HCT116 (cell line): ENCODE measurements at regions not wholly inside any gene's neighbourhood (a gene's known extent, or its start where the extent isn't known, plus 50 kb on each side); places are given as distances from the start of the nearest gene placed in this dataset.

Experiments
- ATAC-seq: fragments of 200-7000 bp; cut with Tn5 transposase; 2 replicates; pipeline ENCODE4 v1.9.1; 2020; ENCODE audit warnings: mild to moderate bottlenecking, moderate library complexity
- BruUV-seq: library from RNA; stranded (reverse); fragments of 400-500 nt; replicated peaks from 2 replicates; lab custom pipeline; 2021; lab: Mats Ljungman, UMichigan
- CTCF ChIA-PET: fragments of 300-600 bp; sonication (Branson Sonifier 250); formaldehyde crosslinking; loops from one replicate; lab custom pipeline; 2021; ENCODE audit warnings: antibody characterized with exemption; lab: Charles Lee
- POLR2A ChIA-PET: fragments of 300-600, 350-600 bp; sonication (Branson Sonifier 250); formaldehyde crosslinking; loops from one replicate; lab custom pipeline; 2021; ENCODE audit warnings: antibody characterized with exemption; lab: Charles Lee
- RAD21 ChIA-PET, 2 experiments: fragments of 300-600 bp; sonication (Branson Sonifier 250); formaldehyde crosslinking; loops; one replicate each; lab custom pipeline; 2023; ENCODE audit warnings: low total read pairs in 2 of 2; ENCODE audit not compliant: uncharacterized antibody in 2 of 2, unreplicated experiment in 2 of 2, low non-redundant PET in 1 of 2; lab: Charles Lee
- DNase-seq: peaks from one replicate; pipeline ENCODE4 v3.0.0-alpha.2; 2010; ENCODE audit warnings: low read depth, low spot score
- H2AFZ ChIP-seq: fragments of 200-600 bp; shearing (Covaris generic), sonication (generic); 2 replicates; pipeline ENCODE4 v1.6.1; 2017; ENCODE audit warnings: low read depth, mixed run types, mixed read lengths, antibody characterized with exemption, low read length; ENCODE audit not compliant: poor library complexity, severe bottlenecking
- H3K27ac ChIP-seq: 2 replicates; pipeline ENCODE4 v1.5.1; 2012; ENCODE audit warnings: low read depth, low read length
- H3K27me3 ChIP-seq: fragments of 200-600 bp; sonication (generic); 2 replicates; pipeline ENCODE4 v1.6.1; 2016; ENCODE audit warnings: mixed run types, low read length, mixed read lengths; ENCODE audit not compliant: insufficient read depth
- H3K36me3 ChIP-seq, 2 experiments: fragments of 200-500 bp in 1 of 2; fragments of 200-600 bp in 1 of 2; sonication (Bioruptor generic) in 1 of 2; sonication (generic) in 1 of 2; 2 replicates each; pipeline versions ENCODE4 v1.5.1 to v1.6.1; 2014 to 2016; ENCODE audit warnings: low read length in 2 of 2, inconsistent platforms in 1 of 2, mixed read lengths in 1 of 2, mixed run types in 1 of 2; ENCODE audit not compliant: insufficient read depth in 2 of 2, control insufficient read depth in 1 of 2
- H3K4me1 ChIP-seq, 2 experiments: fragments of 200-600 bp in 1 of 2; sonication (generic) in 1 of 2; 2 replicates each; pipeline versions ENCODE4 v1.5.1 to v1.6.1; 2012 to 2017; ENCODE audit warnings: low read length in 2 of 2, inconsistent platforms in 1 of 2, mild to moderate bottlenecking in 1 of 2, mixed read lengths in 1 of 2, mixed run types in 1 of 2, moderate library complexity in 1 of 2; ENCODE audit not compliant: insufficient read depth in 2 of 2, control insufficient read depth in 1 of 2
- H3K4me2 ChIP-seq: fragments of 200-600 bp; sonication (generic); 2 replicates; pipeline ENCODE4 v1.6.1; 2017; ENCODE audit warnings: mixed run types, low read length, mixed read lengths
- H3K4me3 ChIP-seq, 2 experiments: fragments of 200-600 bp in 1 of 2; sonication (generic) in 1 of 2; replicated peaks in 1 of 2; 2 replicates each; pipeline ENCODE4 v1.5.1; 2011 to 2016; ENCODE audit warnings: low read length in 2 of 2, control low read depth in 1 of 2, low read depth in 1 of 2, mild to moderate bottlenecking in 1 of 2, mixed read lengths in 1 of 2, mixed run types in 1 of 2
- H3K79me2 ChIP-seq: fragments of 200-600 bp; sonication (generic); 2 replicates; pipeline ENCODE4 v1.6.1; 2017; ENCODE audit warnings: mild to moderate bottlenecking, mixed run types, low read length, moderate library complexity, mixed read lengths; ENCODE audit not compliant: insufficient read depth
- H3K9ac ChIP-seq: fragments of 200-600 bp; sonication (generic); 2 replicates; pipeline ENCODE4 v1.6.1; 2016; ENCODE audit warnings: low read length, mixed read lengths
- H3K9me2 ChIP-seq: fragments of 200-600 bp; sonication (generic), shearing (Covaris generic); 2 replicates; pipeline ENCODE4 v1.6.1; 2017; ENCODE audit warnings: mixed run types, mild to moderate bottlenecking, moderate library complexity; ENCODE audit not compliant: insufficient read depth
- H3K9me3 ChIP-seq, 2 experiments: fragments of 200-500 bp in 1 of 2; fragments of 200-600 bp in 1 of 2; sonication (Bioruptor generic) in 1 of 2; sonication (generic) in 1 of 2; 2 replicates each; pipeline ENCODE4 v1.6.1; 2014 to 2017; ENCODE audit warnings: low read length in 2 of 2, mixed read lengths in 2 of 2, inconsistent platforms in 1 of 2, low read depth in 1 of 2, mild to moderate bottlenecking in 1 of 2, mixed run types in 1 of 2, moderate library complexity in 1 of 2; ENCODE audit not compliant: control insufficient read depth in 1 of 2, insufficient read depth in 1 of 2
- H4K20me1 ChIP-seq: fragments of 200-600 bp; sonication (generic), shearing (Covaris generic); 2 replicates; pipeline ENCODE4 v1.6.1; 2017; ENCODE audit warnings: mixed run types, mild to moderate bottlenecking, moderate library complexity; ENCODE audit not compliant: insufficient read depth
- CBX3 ChIP-seq: IDR thresholded peaks from 2 replicates; pipeline ENCODE4 v1.6.1; 2012; ENCODE audit warnings: low read depth
- ELF1 ChIP-seq: IDR thresholded peaks from 2 replicates; pipeline ENCODE4 v1.6.1; 2012; ENCODE audit warnings: low read depth, borderline replicate concordance
- FOSL1 ChIP-seq: IDR thresholded peaks from 2 replicates; pipeline ENCODE4 v1.6.1; 2012; ENCODE audit warnings: low read depth
- MAX ChIP-seq: IDR thresholded peaks from 2 replicates; pipeline ENCODE4 v1.6.1; 2012
- RAD21 ChIP-seq: IDR thresholded peaks from 2 replicates; pipeline ENCODE4 v1.6.1; 2012; ENCODE audit warnings: low read depth, mild to moderate bottlenecking
- SIN3A ChIP-seq: IDR thresholded peaks from 2 replicates; pipeline ENCODE4 v1.6.1; 2012; ENCODE audit warnings: low read depth
- TCF7L2 ChIP-seq: IDR thresholded peaks from 2 replicates; pipeline ENCODE4 v1.7.0; 2011; ENCODE audit warnings: borderline replicate concordance, inconsistent platforms; ENCODE audit not compliant: insufficient read depth, insufficient read length; ENCODE audit errors: extremely low read depth
- YY1 ChIP-seq: IDR thresholded peaks from 2 replicates; pipeline ENCODE4 v1.6.1; 2011; ENCODE audit warnings: low read length, low read depth, moderate library complexity, mild to moderate bottlenecking; ENCODE audit not compliant: insufficient replicate concordance; ENCODE audit errors: extremely low read depth
- intact Hi-C: fragments of 100-400 bp; cut with micrococcal nuclease; formaldehyde crosslinking; loops from 2 replicates; pipeline ENCODE4 v1.10.0; 2022

DNA sequence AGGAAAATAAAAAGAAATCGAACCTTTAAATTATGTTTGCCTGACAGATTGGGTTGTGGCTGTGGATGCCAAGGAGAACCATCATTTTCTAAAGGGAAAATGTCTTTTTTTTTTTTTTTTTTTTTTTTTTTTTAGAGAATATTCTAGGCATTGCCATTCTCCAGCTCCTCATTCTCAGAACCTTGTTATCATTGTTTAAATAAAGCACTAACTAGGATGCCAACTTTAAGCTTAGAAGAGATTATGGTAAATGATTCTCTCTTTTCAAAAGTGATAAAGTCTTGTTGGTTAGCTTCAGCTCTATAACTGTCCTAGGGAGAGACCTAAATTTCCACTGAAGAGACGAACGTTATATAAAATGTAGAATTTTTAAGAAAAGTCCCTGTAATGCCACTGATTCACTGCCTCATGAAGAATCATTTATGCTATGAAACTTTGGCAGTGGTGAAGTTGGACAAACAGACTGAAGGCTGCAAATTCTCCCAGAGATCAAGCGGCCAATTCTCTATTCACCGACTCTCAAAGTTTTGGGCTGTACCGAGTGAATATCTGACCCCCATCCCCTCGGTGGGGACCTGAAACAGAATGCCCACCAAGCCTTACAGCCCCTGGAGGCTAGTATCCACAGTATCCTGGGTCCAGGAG lies 207.9 kb upstream of the PITRM1 start:
- Histone ChIP-seq H3K4me1 (no peaks in the 10 kb centered on the region), H3K27me3 (no peaks in the 10 kb centered on the region), H3K27ac (no peak overlapping the region), H3K79me2 (no peaks in the 10 kb centered on the region), H2AFZ (no peak overlapping the region), H3K9me2 (no peaks in the 10 kb centered on the region), H3K36me3 (no peaks in the 10 kb centered on the region), H3K4me2 (no peak overlapping the region), H3K4me3 (no peak overlapping the region), H3K9me3 (peaks cover 0 to 2% of the 10 kb centered on the region in 2 experiments; a peak in 1 of 4 replicates), H4K20me1 (no peaks in the 10 kb centered on the region), H3K9ac (no peak overlapping the region)
- no peak for TF ChIP-seq ELF1
- POLR2A ChIA-PET = no interaction called here
- no peak for DNase-seq
- CTCF ChIA-PET = no interaction called here
- RAD21 ChIA-PET = interaction anchor here in 1 of 2 experiments (0.7 kb wide), 1 partner anchor 104 kb away, joined by 3 read pairs; no protein-coding TSS in a partner anchor
- BruUV-seq = no TSS peak
- intact Hi-C loops = no loop called here
- no peak for ATAC-seq

DNA sequence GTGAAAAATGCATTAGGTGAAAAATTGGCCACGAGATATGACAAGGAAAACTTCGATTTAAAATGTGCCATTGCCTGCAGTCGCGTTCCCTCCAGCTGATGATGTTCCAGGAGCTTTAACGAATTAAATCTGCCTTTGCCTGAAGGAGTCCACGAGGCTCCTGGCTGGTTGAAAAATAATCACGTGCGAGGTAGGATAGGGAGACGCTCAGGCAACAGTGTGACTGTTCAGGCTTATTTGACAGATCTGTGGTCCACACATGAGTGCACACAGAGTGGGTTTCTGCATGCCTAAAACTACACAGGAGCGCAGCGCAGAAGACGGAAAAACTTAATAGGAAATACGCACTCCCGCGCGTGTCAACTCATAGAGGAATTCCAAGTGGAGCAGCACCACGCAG lies 204.0 kb upstream of the PITRM1 start:
- no TSS peak for BruUV-seq
- no peaks in the 10 kb centered on the region for H3K9me3 ChIP-seq
- H3K4me3 ChIP-seq = no peak overlapping the region
- H3K4me2 ChIP-seq = no peak overlapping the region
- ChIA-PET CTCF (no interaction called here), RAD21 (no interaction called here), POLR2A (no interaction called here)
- H4K20me1 ChIP-seq = no peaks in the 10 kb centered on the region
- DNase-seq (no peak), ATAC-seq (no peak)
- no peaks in the 10 kb centered on the region for H3K9me2 ChIP-seq
- H3K9ac ChIP-seq = no peak overlapping the region
- no peaks in the 10 kb centered on the region for H3K27me3 ChIP-seq
- no peaks in the 10 kb centered on the region for H3K79me2 ChIP-seq
- H3K36me3 ChIP-seq = no peaks in the 10 kb centered on the region
- no peak for TF ChIP-seq SIN3A
- no peak for TF ChIP-seq RAD21
- no peak for TF ChIP-seq TCF7L2
- TF ChIP-seq CBX3 = no peak
- no peak for TF ChIP-seq MAX
- TF ChIP-seq YY1 = no peak
- TF ChIP-seq FOSL1 = no peak
- H3K27ac ChIP-seq = no peak overlapping the region
- H2AFZ ChIP-seq = no peak overlapping the region
- no peaks in the 10 kb centered on the region for H3K4me1 ChIP-seq
- intact Hi-C loops = no loop called here
